ENCODE measurements at regions not wholly inside any gene's neighbourhood (a gene's known extent, or its start where the extent isn't known, plus 50 kb on each side); places are given as distances from the start of the nearest gene placed in this dataset.

DNA sequence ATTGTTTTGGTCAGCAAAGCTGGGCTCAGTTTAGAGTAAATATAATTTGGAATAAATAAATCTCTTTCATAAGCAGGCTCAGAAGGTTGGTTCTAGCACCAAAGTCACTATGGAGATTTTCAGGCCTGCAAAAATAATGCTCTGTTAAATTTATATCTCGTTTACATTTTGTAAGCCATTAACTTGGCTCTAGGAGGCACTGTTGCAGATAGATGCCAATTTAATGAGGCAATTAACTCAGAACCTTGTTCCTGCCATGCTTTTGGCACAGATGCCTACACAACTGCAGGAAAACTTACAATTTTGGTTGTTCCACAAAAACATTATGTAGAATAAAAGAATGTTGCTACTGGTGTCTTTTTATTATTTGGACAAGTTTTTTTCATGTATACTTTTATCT is 428.1 kb downstream of the FLRT2 start:
- no peaks in the 10 kb centered on the region for H3F3A ChIP-seq (replicated peaks; ENCODE audit: low read depth)
- H3K4me3 ChIP-seq = no peak overlapping the region

DNA sequence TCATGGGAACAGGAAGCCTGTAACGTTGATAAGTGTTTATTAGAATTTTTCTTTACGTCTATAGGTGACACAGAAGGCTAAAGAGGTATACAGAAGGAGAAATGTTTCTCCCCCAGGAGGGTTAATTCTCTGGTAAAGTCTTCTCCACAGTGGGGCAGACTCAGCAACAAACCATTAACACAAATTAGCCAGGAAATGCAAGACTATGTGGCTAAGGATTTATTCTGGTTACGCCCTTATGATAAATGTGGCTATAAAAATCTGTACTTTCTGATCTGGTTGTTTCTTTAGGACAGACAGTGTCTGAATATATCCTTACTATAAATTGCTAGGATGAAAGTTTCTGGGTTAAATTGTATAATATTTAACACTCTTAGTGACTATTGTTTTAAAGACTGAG is 423.3 kb downstream of the FLRT2 start:
- Mint-ChIP-seq H3K27me3 (ENCODE audit: insufficient read depth, low read depth, poor library complexity) (no peaks in the 10 kb centered on the region), H3K27ac (no peak overlapping the region), H3K4me3 (no peak overlapping the region), H3K9me3 (no peaks in the 10 kb centered on the region), H3K36me3 (ENCODE audit: low read depth) (no peaks in the 10 kb centered on the region), H3K4me1 (no peaks in the 10 kb centered on the region)
- H3K4me2 ChIP-seq = no peak overlapping the region
- H3K27me3 ChIP-seq (ENCODE audit: insufficient read depth) = no peaks in the 10 kb centered on the region
- no peaks in the 10 kb centered on the region for H3K79me2 ChIP-seq (replicated peaks; ENCODE audit: insufficient read depth)
- H3K9me2 ChIP-seq (ENCODE audit: insufficient read depth) = no peaks in the 10 kb centered on the region
- DNase-seq (ENCODE audit: low spot score) = no peak
- H3K27ac ChIP-seq (ENCODE audit: low read depth) = no peak overlapping the region
- no peak overlapping the region for H3K4me3 ChIP-seq
- H3F3A ChIP-seq (replicated peaks; ENCODE audit: low read depth) = no peaks in the 10 kb centered on the region
- no peaks in the 10 kb centered on the region for H3K4me1 ChIP-seq (ENCODE audit: insufficient read depth)
- ATAC-seq = no peak
- no peaks in the 10 kb centered on the region for H4K20me1 ChIP-seq (replicated peaks; ENCODE audit: insufficient read depth)
- H3K36me3 ChIP-seq (ENCODE audit: insufficient read depth) = no peaks in the 10 kb centered on the region
- H2AFZ ChIP-seq = no peak overlapping the region
- no peak for TF ChIP-seq JUNB (IDR thresholded peaks at IDR 0.05; ENCODE audit: unreplicated experiment)
- no peak for TF ChIP-seq ZNF331 (CRISPR knock-in tag; IDR thresholded peaks at IDR 0.05; ENCODE audit: low read depth)
- no peak for TF ChIP-seq POLR2AphosphoS5 (IDR thresholded peaks at IDR 0.05; ENCODE audit: low read depth)
- TF ChIP-seq, protein P1, sequence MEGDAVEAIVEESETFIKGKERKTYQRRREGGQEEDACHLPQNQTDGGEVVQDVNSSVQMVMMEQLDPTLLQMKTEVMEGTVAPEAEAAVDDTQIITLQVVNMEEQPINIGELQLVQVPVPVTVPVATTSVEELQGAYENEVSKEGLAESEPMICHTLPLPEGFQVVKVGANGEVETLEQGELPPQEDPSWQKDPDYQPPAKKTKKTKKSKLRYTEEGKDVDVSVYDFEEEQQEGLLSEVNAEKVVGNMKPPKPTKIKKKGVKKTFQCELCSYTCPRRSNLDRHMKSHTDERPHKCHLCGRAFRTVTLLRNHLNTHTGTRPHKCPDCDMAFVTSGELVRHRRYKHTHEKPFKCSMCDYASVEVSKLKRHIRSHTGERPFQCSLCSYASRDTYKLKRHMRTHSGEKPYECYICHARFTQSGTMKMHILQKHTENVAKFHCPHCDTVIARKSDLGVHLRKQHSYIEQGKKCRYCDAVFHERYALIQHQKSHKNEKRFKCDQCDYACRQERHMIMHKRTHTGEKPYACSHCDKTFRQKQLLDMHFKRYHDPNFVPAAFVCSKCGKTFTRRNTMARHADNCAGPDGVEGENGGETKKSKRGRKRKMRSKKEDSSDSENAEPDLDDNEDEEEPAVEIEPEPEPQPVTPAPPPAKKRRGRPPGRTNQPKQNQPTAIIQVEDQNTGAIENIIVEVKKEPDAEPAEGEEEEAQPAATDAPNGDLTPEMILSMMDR (conservative IDR thresholded peaks at IDR 0.05; ENCODE audit: low read depth in 2 of 2) = no peak
- no peak for TF ChIP-seq ZNF114 (CRISPR knock-in tag; IDR thresholded peaks at IDR 0.05)
- TF ChIP-seq, protein P2, sequence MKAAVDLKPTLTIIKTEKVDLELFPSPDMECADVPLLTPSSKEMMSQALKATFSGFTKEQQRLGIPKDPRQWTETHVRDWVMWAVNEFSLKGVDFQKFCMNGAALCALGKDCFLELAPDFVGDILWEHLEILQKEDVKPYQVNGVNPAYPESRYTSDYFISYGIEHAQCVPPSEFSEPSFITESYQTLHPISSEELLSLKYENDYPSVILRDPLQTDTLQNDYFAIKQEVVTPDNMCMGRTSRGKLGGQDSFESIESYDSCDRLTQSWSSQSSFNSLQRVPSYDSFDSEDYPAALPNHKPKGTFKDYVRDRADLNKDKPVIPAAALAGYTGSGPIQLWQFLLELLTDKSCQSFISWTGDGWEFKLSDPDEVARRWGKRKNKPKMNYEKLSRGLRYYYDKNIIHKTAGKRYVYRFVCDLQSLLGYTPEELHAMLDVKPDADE (IDR thresholded peaks at IDR 0.05) = no peak
- no peak for TF ChIP-seq CREB1 (CRISPR knock-in tag; IDR thresholded peaks at IDR 0.05; ENCODE audit: low read depth)
- TF ChIP-seq, protein P3, sequence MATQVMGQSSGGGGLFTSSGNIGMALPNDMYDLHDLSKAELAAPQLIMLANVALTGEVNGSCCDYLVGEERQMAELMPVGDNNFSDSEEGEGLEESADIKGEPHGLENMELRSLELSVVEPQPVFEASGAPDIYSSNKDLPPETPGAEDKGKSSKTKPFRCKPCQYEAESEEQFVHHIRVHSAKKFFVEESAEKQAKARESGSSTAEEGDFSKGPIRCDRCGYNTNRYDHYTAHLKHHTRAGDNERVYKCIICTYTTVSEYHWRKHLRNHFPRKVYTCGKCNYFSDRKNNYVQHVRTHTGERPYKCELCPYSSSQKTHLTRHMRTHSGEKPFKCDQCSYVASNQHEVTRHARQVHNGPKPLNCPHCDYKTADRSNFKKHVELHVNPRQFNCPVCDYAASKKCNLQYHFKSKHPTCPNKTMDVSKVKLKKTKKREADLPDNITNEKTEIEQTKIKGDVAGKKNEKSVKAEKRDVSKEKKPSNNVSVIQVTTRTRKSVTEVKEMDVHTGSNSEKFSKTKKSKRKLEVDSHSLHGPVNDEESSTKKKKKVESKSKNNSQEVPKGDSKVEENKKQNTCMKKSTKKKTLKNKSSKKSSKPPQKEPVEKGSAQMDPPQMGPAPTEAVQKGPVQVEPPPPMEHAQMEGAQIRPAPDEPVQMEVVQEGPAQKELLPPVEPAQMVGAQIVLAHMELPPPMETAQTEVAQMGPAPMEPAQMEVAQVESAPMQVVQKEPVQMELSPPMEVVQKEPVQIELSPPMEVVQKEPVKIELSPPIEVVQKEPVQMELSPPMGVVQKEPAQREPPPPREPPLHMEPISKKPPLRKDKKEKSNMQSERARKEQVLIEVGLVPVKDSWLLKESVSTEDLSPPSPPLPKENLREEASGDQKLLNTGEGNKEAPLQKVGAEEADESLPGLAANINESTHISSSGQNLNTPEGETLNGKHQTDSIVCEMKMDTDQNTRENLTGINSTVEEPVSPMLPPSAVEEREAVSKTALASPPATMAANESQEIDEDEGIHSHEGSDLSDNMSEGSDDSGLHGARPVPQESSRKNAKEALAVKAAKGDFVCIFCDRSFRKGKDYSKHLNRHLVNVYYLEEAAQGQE (IDR thresholded peaks at IDR 0.05; ENCODE audit: unreplicated experiment) = no peak

More for the DNA sequence above, 428.1 kb downstream of the FLRT2 start:
- TF ChIP-seq POLR2AphosphoS5 (IDR thresholded peaks at IDR 0.05; ENCODE audit: low read depth) (no peak), ZNF114 (CRISPR knock-in tag; IDR thresholded peaks at IDR 0.05) (no peak), STAT1 (IDR thresholded peaks at IDR 0.05; ENCODE audit: unreplicated experiment) (no peak), EZH2phosphoT487 (IDR thresholded peaks at IDR 0.05; ENCODE audit: unreplicated experiment) (no peak), NANOG (IDR thresholded peaks at IDR 0.05; ENCODE audit: borderline replicate concordance) (no peak), ZNF331 (CRISPR knock-in tag; IDR thresholded peaks at IDR 0.05; ENCODE audit: low read depth) (no peak)
- TF ChIP-seq, protein P2 (IDR thresholded peaks at IDR 0.05) = no peak
- TF ChIP-seq, protein P1 (conservative IDR thresholded peaks at IDR 0.05; ENCODE audit: low read depth in 2 of 2) = peak; percentile 49 to 51
- no peak for ATAC-seq
- no peak overlapping the region for H3K27ac Mint-ChIP-seq
- no peaks in the 10 kb centered on the region for H3K4me1 Mint-ChIP-seq
- no peaks in the 10 kb centered on the region for H3K36me3 Mint-ChIP-seq (ENCODE audit: low read depth)
- H3K36me3 ChIP-seq (ENCODE audit: insufficient read depth) = no peaks in the 10 kb centered on the region
- H3K4me1 ChIP-seq (ENCODE audit: insufficient read depth) = no peaks in the 10 kb centered on the region
- no peaks in the 10 kb centered on the region for H3K79me2 ChIP-seq (replicated peaks; ENCODE audit: insufficient read depth)
- DNase-seq (ENCODE audit: low spot score) = peak; percentile 11
- H3K9me3 Mint-ChIP-seq = no peaks in the 10 kb centered on the region
- peaks cover 1% of the 10 kb centered on the region for H3K27me3 Mint-ChIP-seq (ENCODE audit: insufficient read depth, low read depth, poor library complexity)
- no peak overlapping the region for H2AFZ ChIP-seq
- no peak overlapping the region for H3K4me3 Mint-ChIP-seq
- H4K20me1 ChIP-seq (replicated peaks; ENCODE audit: insufficient read depth) = no peaks in the 10 kb centered on the region
- H3K9me2 ChIP-seq (ENCODE audit: insufficient read depth) = no peaks in the 10 kb centered on the region
- no peak overlapping the region for H3K27ac ChIP-seq (ENCODE audit: low read depth)
- no peaks in the 10 kb centered on the region for H3K27me3 ChIP-seq (ENCODE audit: insufficient read depth)
- no peak overlapping the region for H3K4me2 ChIP-seq

Data from GM23338 (cell line).